Motor neuron (in vitro differentiated cells): ENCODE measurements at regions not wholly inside any gene's neighbourhood (a gene's known extent, or its start where the extent isn't known, plus 50 kb on each side); places are given as distances from the start of the nearest gene placed in this dataset.

Experiments used
- ATAC-seq, 8 experiments: fragments of 200-7000 bp; cut with Tn5 transposase; replicated peaks in 6 of 8; 2 replicates each; pipeline ENCODE4 v1.8.0; 2021; ENCODE audit warnings: mild to moderate bottlenecking in 8 of 8, moderate library complexity in 8 of 8
- H3K27ac ChIP-seq, 2 donors: fragments of 250-450 bp; sonication (Bioruptor Pico); 2 replicates each; pipeline ENCODE4 v1.9.0; 2021; ENCODE audit warnings: antibody characterized with exemption in 2 of 2, mild to moderate bottlenecking in 2 of 2, moderate library complexity in 1 of 2
- H3K4me1 ChIP-seq, 2 donors: fragments of 250-450 bp; sonication (Bioruptor Pico); replicated peaks in 1 of 2; 2 replicates each; pipeline ENCODE4 v1.6.1; 2021; ENCODE audit warnings: antibody characterized with exemption in 2 of 2, mild to moderate bottlenecking in 2 of 2, moderate library complexity in 1 of 2
- H3K4me3 ChIP-seq, 5 donors: fragments of 250-450 bp; sonication (Bioruptor Pico); 2 replicates each; pipeline ENCODE4 v1.9.0; 2021; ENCODE audit warnings: antibody characterized with exemption in 5 of 5, mild to moderate bottlenecking in 5 of 5, moderate library complexity in 4 of 5
- WGBS, 10 experiments: fragments of 450-650 bp; shearing (Covaris generic); methylation state at CpG; one replicate each; pipeline ENCODE4 v1.0.0; 2022; 5-methylcytosine and 5-hydroxymethylcytosine counted together
- in situ Hi-C, 9 experiments: fragments of 400-800 bp; cut with MboI; loops; one replicate each; pipeline ENCODE4 v1.15.0; 2021; ENCODE audit warnings: low sequenced_read_pairs in 9 of 9, low pct_unique_long_range_greater_than_20kb in 2 of 9; ENCODE audit not compliant: unreplicated experiment in 9 of 9

- ATAC-seq: no peak
- in situ Hi-C loops: no loop called here
- H3K4me1 ChIP-seq: peaks cover 2 to 5% of the 10 kb centered on the region in 2 donors
- H3K27ac ChIP-seq: no peak overlapping the region
- H3K4me3 ChIP-seq: no peak overlapping the region
- 0 to 100% (median 74%) methylated on average over 1 to 3 of the region's 3 CpGs; no CpG with 5 or more reads in 1 of the 10 experiments for WGBS, 10 experiments
These were observed 288.6 kb downstream of the BAMBI start for GRCh38 chr10:28965937-28966336.

- no peak for ATAC-seq
- Histone ChIP-seq H3K27ac (no peak overlapping the region), H3K4me1 (peaks cover 10 to 16% of the 10 kb centered on the region in 2 donors), H3K4me3 (no peak overlapping the region)
- 0 to 100% (median 80%) methylated on average over 1 to 2 of the region's 2 CpGs; no CpG with 5 or more reads in 1 of the 10 experiments for WGBS, 10 experiments
- in situ Hi-C loops: no loop called here
These were observed 289.7 kb downstream of the BAMBI start for GRCh38 chr10:28967031-28967430.

GRCh38 chr10:28969413-28969812, 292.1 kb downstream of the BAMBI start:
- Histone ChIP-seq H3K4me1 (peaks cover 11 to 18% of the 10 kb centered on the region in 2 donors), H3K27ac (no peak overlapping the region), H3K4me3 (no peak overlapping the region)
- no peak for ATAC-seq
- in situ Hi-C loops: no loop called here
- WGBS, 10 experiments: 0 to 82% (median 59%) methylated on average over 1 to 4 of the region's 4 CpGs; no CpG with 5 or more reads in 2 of the 10 experiments

GRCh38 chr10:28970231-28970630, 292.9 kb downstream of the BAMBI start:
- H3K4me3 ChIP-seq: no peak overlapping the region
- ATAC-seq: no peak
- peaks cover 11 to 18% of the 10 kb centered on the region in 2 donors for H3K4me1 ChIP-seq
- no peak overlapping the region for H3K27ac ChIP-seq
- WGBS, 10 experiments: 19 to 96% (median 83%) methylated on average over 1 to 6 of the region's 6 CpGs
- in situ Hi-C loops: no loop called here

- peak in 3 of 8 experiments; percentile 15 to 65 (median 20) for ATAC-seq
- Histone ChIP-seq H3K27ac (no peak overlapping the region), H3K4me3 (no peak overlapping the region), H3K4me1 (peaks cover 18 to 22% of the 10 kb centered on the region in 2 donors)
- in situ Hi-C loops: no loop called here
- 57 to 100% (median 90%) methylated on average over 1 to 6 of the region's 6 CpGs; no CpG with 5 or more reads in 1 of the 10 experiments for WGBS, 10 experiments
These were observed 293.9 kb downstream of the BAMBI start for GRCh38 chr10:28971255-28971654.

- peak in 3 of 8 experiments; percentile 68 to 78 (median 77) for ATAC-seq
- in situ Hi-C loops: no loop called here
- 10 to 94% (median 72%) methylated on average over 2 to 5 of the region's 5 CpGs for WGBS, 10 experiments
- Histone ChIP-seq H3K4me1 (peaks cover 20 to 22% of the 10 kb centered on the region in 2 donors), H3K4me3 (no peak overlapping the region), H3K27ac (no peak overlapping the region)
These were observed 294.4 kb downstream of the BAMBI start for GRCh38 chr10:28971764-28972163.

GRCh38 chr10:28973309-28973972, 296.1 kb downstream of the BAMBI start:
- ATAC-seq: no peak
- WGBS, 10 experiments: 33 to 100% (median 83%) methylated on average over 1 to 10 of the region's 12 CpGs; no CpG with 5 or more reads in 1 of the 10 experiments
- H3K4me1 ChIP-seq: peaks cover 20 to 22% of the 10 kb centered on the region in 2 donors
- in situ Hi-C loops: no loop called here
- H3K4me3 ChIP-seq: no peak overlapping the region
- H3K27ac ChIP-seq: no peak overlapping the region

- in situ Hi-C loops: loop anchor here in 1 of 9 experiments (25.0 kb wide), 1 partner anchor 289 kb away; the partner anchor contains the start of gene BAMBI
- 0 to 47% (median 9%) methylated on average over 1 to 9 of the region's 10 CpGs for WGBS, 10 experiments
- Histone ChIP-seq H3K27ac (no peak overlapping the region), H3K4me3 (no peak overlapping the region), H3K4me1 (peaks cover 16 to 18% of the 10 kb centered on the region in 2 donors)
- peak in 7 of 8 experiments; percentile 62 to 97 (median 94) for ATAC-seq
These were observed 298.7 kb downstream of the BAMBI start for GRCh38 chr10:28975891-28976531.

GRCh38 chr10:28977518-28977917, 300.2 kb downstream of the BAMBI start:
- ATAC-seq: no peak
- H3K27ac ChIP-seq: no peak overlapping the region
- no peak overlapping the region for H3K4me3 ChIP-seq
- whole genome bisulfite sequencing, 10 experiments: 17 to 100% (median 73%) methylated on average over 1 to 2 of the region's 2 CpGs; no CpG with 5 or more reads in 1 of the 10 experiments
- peaks cover 4 to 10% of the 10 kb centered on the region in 2 donors for H3K4me1 ChIP-seq
- in situ Hi-C loops: loop anchor here in 1 of 9 experiments (25.0 kb wide), 1 partner anchor 290 kb away; the partner anchor contains the start of gene BAMBI

GRCh38 chr10:28980264-28980663, 302.9 kb downstream of the BAMBI start:
- peaks cover 4 to 16% of the 10 kb centered on the region in 2 donors for H3K4me1 ChIP-seq
- H3K27ac ChIP-seq: no peak overlapping the region
- WGBS, 10 experiments: 0 to 92% (median 78%) methylated on average over 1 to 2 of the region's 2 CpGs; no CpG with 5 or more reads in 2 of the 10 experiments
- H3K4me3 ChIP-seq: no peak overlapping the region
- in situ Hi-C loops: loop anchor here in 3 of 9 experiments (10.0 to 25.0 kb wide), 2 partner anchors 293 to 315 kb away; partner anchors contain the start of gene BAMBI (in 1 of the 3)
- no peak for ATAC-seq

- in situ Hi-C loops: loop anchor here in 3 of 9 experiments (10.0 to 25.0 kb wide), 2 partner anchors 294 to 316 kb away; partner anchors contain the start of gene BAMBI (in 1 of the 3)
- Histone ChIP-seq H3K4me3 (no peak overlapping the region), H3K27ac (no peak overlapping the region), H3K4me1 (peaks cover 0 to 10% of the 10 kb centered on the region in 2 donors)
- WGBS, 10 experiments: 0 to 100% (median 85%) methylated on average over 1 to 3 of the region's 3 CpGs
- no peak for ATAC-seq
These were observed 303.7 kb downstream of the BAMBI start for GRCh38 chr10:28981007-28981406.

GRCh38 chr10:28982974-28983373, 305.7 kb downstream of the BAMBI start:
- H3K4me3 ChIP-seq: no peak overlapping the region
- 0 to 100% (median 91%) methylated on average over 1 to 6 of the region's 6 CpGs; no CpG with 5 or more reads in 4 of the 10 experiments for WGBS, 10 experiments
- in situ Hi-C loops: loop anchor here in 3 of 9 experiments (10.0 to 25.0 kb wide), 2 partner anchors 296 to 318 kb away; partner anchors contain the start of gene BAMBI (in 1 of the 3)
- peaks cover 0 to 6% of the 10 kb centered on the region in 2 donors for H3K4me1 ChIP-seq
- H3K27ac ChIP-seq: no peak overlapping the region
- ATAC-seq: no peak

- no peak overlapping the region for H3K27ac ChIP-seq
- no peak for ATAC-seq
- H3K4me3 ChIP-seq: no peak overlapping the region
- in situ Hi-C loops: loop anchor here in 3 of 9 experiments (10.0 to 25.0 kb wide), 2 partner anchors 296 to 319 kb away; partner anchors contain the start of gene BAMBI (in 1 of the 3)
- H3K4me1 ChIP-seq: peaks cover 0 to 6% of the 10 kb centered on the region in 2 donors
- 0 to 100% (median 57%) methylated on average over 1 to 3 of the region's 3 CpGs; no CpG with 5 or more reads in 1 of the 10 experiments for WGBS, 10 experiments
These were observed 305.1 kb upstream of the LYZL1 start for GRCh38 chr10:28983799-28984198.
